NCI-H146 (cell line): ENCODE measurements at regions not wholly inside any gene's neighbourhood (a gene's known extent, or its start where the extent isn't known, plus 50 kb on each side); places are given as distances from the start of the nearest gene placed in this dataset.

Source experiments
- DNase-seq: peaks from one replicate; lab custom pipeline; 2025; lab: John Stamatoyannopoulos, UW

- no peak for DNase-seq
Measured at GRCh38 chr2:43085505-43085904, 140.9 kb downstream of the ZFP36L2 start.

- no peak for DNase-seq
Measured at GRCh38 chr2:43084699-43085091, 141.7 kb downstream of the ZFP36L2 start.

- DNase-seq: no peak
Measured at GRCh38 chr2:43083710-43084698, 142.4 kb downstream of the ZFP36L2 start.

GRCh38 chr2:43082903-43083677 lies 143.3 kb downstream of the ZFP36L2 start:
- no peak for DNase-seq

GRCh38 chr2:43082111-43082894 lies 144.1 kb downstream of the ZFP36L2 start:
- no peak for DNase-seq

- DNase-seq: no peak
Measured at GRCh38 chr2:43081131-43081765, 145.2 kb downstream of the ZFP36L2 start.

GRCh38 chr2:43080571-43081021 lies 145.8 kb downstream of the ZFP36L2 start:
- no peak for DNase-seq

- no peak for DNase-seq
Measured at GRCh38 chr2:43078781-43079755, 147.3 kb downstream of the ZFP36L2 start.

- no peak for DNase-seq
Measured at GRCh38 chr2:43078301-43078700, 148.1 kb downstream of the ZFP36L2 start.

GRCh38 chr2:43077876-43078275 lies 148.5 kb downstream of the ZFP36L2 start:
- no peak for DNase-seq

GRCh38 chr2:43076676-43077075 lies 149.7 kb downstream of the ZFP36L2 start:
- no peak for DNase-seq

- no peak for DNase-seq
Measured at GRCh38 chr2:43075811-43076585, 150.4 kb downstream of the ZFP36L2 start.

GRCh38 chr2:43075054-43075593 lies 151.3 kb downstream of the ZFP36L2 start:
- no peak for DNase-seq

GRCh38 chr2:43074592-43075053 lies 151.8 kb downstream of the ZFP36L2 start:
- no peak for DNase-seq

- no peak for DNase-seq
Measured at GRCh38 chr2:43074052-43074451, 152.4 kb downstream of the ZFP36L2 start.

GRCh38 chr2:43073401-43073825 lies 153.0 kb downstream of the ZFP36L2 start:
- no peak for DNase-seq

- no peak for DNase-seq
Measured at GRCh38 chr2:43071599-43072550, 154.5 kb downstream of the ZFP36L2 start.
